Activated naive CD4-positive, alpha-beta T cell treated with anti-CD3 and anti-CD28 coated beads for 36 hours (primary cell): ENCODE measurements at regions not wholly inside any gene's neighbourhood (a gene's known extent, or its start where the extent isn't known, plus 50 kb on each side); places are given as distances from the start of the nearest gene placed in this dataset.

Experiments used
- CTCF ChIA-PET: fragments of 350-600 bp; sonication (Branson Sonifier 250); formaldehyde crosslinking; loops from one replicate; lab custom pipeline; 2021; ENCODE audit warnings: antibody characterized with exemption; lab: Charles Lee
- DNase-seq: peaks from one replicate; pipeline ENCODE4 v3.0.0-alpha.2; 2020
- H3K27ac Mint-ChIP-seq: one replicate; pipeline ENCODE4 v1.8.0; 2021; ENCODE audit warnings: mild to moderate bottlenecking, mixed read lengths
- H3K27me3 Mint-ChIP-seq: one replicate; pipeline ENCODE4 v1.8.0; 2021; ENCODE audit warnings: low read depth, mixed read lengths
- H3K36me3 Mint-ChIP-seq: one replicate; pipeline ENCODE4 v1.8.0; 2021; ENCODE audit warnings: low read depth, mixed read lengths
- H3K4me1 Mint-ChIP-seq: one replicate; pipeline ENCODE4 v1.8.0; 2021; ENCODE audit warnings: low read depth, mixed read lengths
- H3K4me3 Mint-ChIP-seq: one replicate; pipeline ENCODE4 v1.8.0; 2021; ENCODE audit warnings: mild to moderate bottlenecking, moderate library complexity, mixed read lengths
- H3K9me3 Mint-ChIP-seq: one replicate; pipeline ENCODE4 v1.8.0; 2021; ENCODE audit warnings: mixed read lengths
- intact Hi-C: fragments of 100-400 bp; cut with micrococcal nuclease; formaldehyde crosslinking; loops from one replicate; pipeline ENCODE4 v1.15.1; 2023

DNA sequence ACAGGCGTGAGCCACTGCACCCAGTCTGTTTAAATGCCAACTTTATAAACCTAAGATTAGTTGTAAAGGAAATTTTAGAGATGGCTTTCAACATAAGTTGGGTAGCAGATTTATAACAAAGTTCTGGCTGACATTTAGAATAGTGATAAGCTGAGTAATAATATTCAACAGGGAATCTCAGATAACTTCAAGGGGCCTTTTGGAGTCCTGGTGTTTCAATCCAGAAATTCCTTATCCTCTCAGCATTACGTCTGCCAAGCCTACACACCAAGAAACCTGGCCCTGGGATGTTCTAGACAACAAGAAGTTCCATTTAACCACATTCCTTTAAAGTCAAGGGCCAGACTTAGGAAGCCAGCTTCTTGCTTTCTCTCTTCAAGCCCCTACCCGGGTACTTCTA is 59.5 kb upstream of the DYRK2 start:
- CTCF ChIA-PET: interaction anchor here (0.6 kb wide), 2 partner anchors 11 to 234 kb away, joined by 3 to 5 read pairs; no protein-coding TSS in a partner anchor
- H3K36me3 Mint-ChIP-seq: no peaks in the 10 kb centered on the region
- intact Hi-C loops: no loop called here

DNA sequence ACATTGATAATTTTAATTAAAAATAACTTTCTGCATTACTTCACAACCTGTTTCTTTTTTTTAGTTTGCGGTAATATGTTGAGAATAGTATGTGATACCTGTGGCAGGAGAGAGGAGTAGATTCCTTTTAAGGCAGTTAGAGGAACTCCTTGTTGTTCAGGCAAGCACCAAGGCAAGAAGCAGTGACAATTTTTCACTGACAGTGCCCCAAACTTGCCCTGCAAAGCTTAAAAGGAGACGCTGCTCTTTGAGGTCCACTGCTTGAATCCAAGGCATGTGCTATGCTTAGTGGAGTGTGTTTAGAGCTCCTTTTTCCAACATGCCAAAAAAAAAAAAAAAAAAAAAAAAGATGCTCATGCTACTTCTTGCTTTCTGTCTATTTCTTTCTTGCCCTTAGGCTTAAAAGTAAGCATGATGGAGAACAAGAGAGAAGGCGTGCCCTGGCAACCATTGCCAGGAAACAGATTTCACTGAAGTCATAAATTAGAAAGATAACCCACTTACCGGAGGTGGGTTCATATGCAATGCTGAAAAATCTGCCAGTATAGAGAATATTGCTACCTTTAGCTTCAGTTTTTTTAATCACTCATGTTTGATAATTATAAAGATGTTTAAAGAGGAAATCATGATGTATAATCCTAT is 58.3 kb upstream of the DYRK2 start:
- Mint-ChIP-seq H3K27ac (no peak overlapping the region), H3K36me3 (no peaks in the 10 kb centered on the region), H3K4me3 (no peak overlapping the region), H3K9me3 (no peaks in the 10 kb centered on the region), H3K27me3 (no peaks in the 10 kb centered on the region), H3K4me1 (peaks cover 49% of the 10 kb centered on the region)
- intact Hi-C loops: loop anchor here (1.0 to 5.0 kb wide), 4 partner anchors 44 to 212 kb away; no protein-coding TSS in a partner anchor
- peak; percentile 69 for DNase-seq
- CTCF ChIA-PET: interaction anchor here (0.9 to 1.0 kb wide), 2 partner anchors 11 to 172 kb away, joined by 3 to 6 read pairs; no protein-coding TSS in a partner anchor

More for the DNA sequence above, 59.5 kb upstream of the DYRK2 start:
- no peak for DNase-seq
- no peaks in the 10 kb centered on the region for H3K27me3 Mint-ChIP-seq
- H3K4me1 Mint-ChIP-seq: peaks cover 47% of the 10 kb centered on the region
- no peak overlapping the region for H3K4me3 Mint-ChIP-seq
- no peak overlapping the region for H3K27ac Mint-ChIP-seq
- H3K9me3 Mint-ChIP-seq: no peaks in the 10 kb centered on the region

DNA sequence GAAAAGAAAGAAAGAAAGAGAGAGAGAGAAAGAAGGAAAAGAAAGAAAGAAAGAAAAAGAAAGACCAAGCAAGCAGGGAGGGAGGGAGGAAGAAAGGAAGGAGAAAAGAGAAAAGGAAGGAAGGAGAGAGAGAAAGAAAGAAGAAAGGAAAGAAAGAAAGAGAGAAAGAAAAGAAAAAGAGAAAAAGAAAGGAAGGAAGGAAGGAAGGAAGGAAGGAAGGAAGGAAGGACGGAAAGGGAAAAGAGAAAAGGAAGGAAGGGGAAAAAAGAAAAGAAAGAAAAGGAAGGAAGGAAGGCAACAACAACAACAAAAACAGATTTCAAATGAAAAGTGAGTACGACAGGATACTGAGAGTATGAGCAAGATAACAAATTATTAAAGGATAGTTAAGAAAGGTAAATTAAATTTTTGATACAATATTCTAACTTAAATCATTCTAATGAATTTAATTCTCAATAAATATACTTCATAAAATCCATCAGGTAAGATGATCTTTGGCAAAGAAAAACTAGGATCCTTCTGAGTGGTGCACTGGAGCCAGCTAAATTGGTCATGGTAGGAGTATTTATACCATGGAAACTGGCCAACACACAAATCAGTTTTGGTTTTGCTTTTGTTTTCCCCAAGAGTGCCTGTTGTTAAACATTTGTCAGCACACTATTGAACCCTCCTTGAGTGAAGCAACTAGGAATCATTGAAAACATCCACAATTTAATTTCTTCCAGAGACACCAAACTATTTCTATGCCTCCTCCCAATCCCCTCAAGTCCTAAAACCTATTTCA is 56.1 kb upstream of the DYRK2 start:
- Mint-ChIP-seq H3K9me3 (no peaks in the 10 kb centered on the region), H3K27ac (peak overlapping the region; percentile 22), H3K27me3 (no peaks in the 10 kb centered on the region), H3K4me3 (no peak overlapping the region), H3K4me1 (peaks cover 49% of the 10 kb centered on the region), H3K36me3 (no peaks in the 10 kb centered on the region)
- intact Hi-C loops: loop anchor here (1.0 to 5.0 kb wide), 3 partner anchors 38 to 210 kb away; no protein-coding TSS in a partner anchor
- CTCF ChIA-PET: interaction anchor here (0.6 kb wide), 1 partner anchor 41 kb away, joined by 3 read pairs; no protein-coding TSS in a partner anchor
- peak; percentile 32 for DNase-seq

DNA sequence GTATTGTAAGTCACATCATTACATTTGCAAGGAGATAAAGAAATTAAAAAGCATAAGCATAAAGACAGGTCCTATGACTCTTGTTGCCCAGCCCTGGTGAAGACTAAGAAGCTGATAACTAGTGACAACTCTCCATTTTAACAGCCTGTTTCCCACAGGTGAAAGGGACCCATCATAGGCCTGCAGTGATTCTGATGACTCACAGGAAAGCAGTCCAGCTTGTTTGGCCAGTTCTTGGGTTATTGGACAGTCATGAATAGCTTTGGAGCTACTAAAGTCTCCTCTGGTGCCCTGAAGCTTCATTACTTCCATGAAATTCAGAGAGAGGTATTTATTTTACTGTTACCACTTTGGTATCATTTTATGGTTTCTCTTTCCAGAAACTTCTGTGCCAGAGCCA is 55.5 kb upstream of the DYRK2 start:
- H3K27me3 Mint-ChIP-seq: no peaks in the 10 kb centered on the region
- peaks cover 49% of the 10 kb centered on the region for H3K4me1 Mint-ChIP-seq
- DNase-seq: no peak
- no peaks in the 10 kb centered on the region for H3K36me3 Mint-ChIP-seq
- intact Hi-C loops: loop anchor here (2.0 to 5.0 kb wide), 2 partner anchors 58 to 209 kb away; no protein-coding TSS in a partner anchor
- H3K27ac Mint-ChIP-seq: peak overlapping the region; percentile 22
- no peaks in the 10 kb centered on the region for H3K9me3 Mint-ChIP-seq
- no peak overlapping the region for H3K4me3 Mint-ChIP-seq
- CTCF ChIA-PET: no interaction called here

DNA sequence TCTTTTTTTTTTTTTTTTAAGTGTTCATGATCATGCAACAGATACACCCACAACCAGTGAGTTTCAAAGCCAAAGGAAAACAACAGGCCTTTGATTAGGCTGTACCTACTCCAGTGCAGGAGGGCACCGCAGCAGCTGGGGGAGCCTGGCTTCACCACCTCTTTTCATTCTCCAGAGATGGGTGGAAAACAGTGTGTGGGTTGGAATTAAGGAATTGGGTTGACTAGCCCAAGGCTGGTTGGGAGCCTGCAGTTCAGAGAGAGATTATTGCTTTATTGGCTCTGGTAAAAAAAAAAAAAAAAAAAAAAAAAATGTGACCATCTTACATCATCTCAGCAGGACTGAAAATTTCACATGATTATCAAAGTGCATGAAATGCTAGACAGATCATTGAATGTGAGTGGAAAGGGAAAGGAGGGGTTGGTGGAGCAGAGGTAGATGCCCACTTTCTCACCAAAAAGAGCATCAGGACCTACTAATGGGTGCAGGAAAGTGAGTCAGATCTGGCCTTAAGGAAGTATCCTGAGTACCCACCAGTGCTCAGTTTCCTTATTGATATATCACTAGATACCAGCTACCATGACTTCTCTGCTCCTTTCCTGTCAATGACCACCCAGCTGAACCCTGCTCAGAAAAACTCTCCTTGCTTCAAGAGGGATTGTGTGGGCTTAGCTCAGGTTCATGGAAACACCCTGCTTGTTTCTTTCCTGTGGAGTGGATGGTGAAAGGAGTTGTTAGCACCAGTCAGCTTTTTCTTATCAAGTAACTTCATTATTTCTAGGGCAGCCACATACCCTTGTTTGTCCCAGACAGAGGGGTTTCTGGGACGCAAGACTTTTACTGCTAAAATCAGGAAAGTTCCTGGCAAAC is 54.8 kb upstream of the DYRK2 start:
- H3K4me1 Mint-ChIP-seq: peaks cover 47% of the 10 kb centered on the region
- DNase-seq: no peak
- H3K4me3 Mint-ChIP-seq: no peak overlapping the region
- H3K27me3 Mint-ChIP-seq: no peaks in the 10 kb centered on the region
- H3K36me3 Mint-ChIP-seq: no peaks in the 10 kb centered on the region
- H3K9me3 Mint-ChIP-seq: no peaks in the 10 kb centered on the region
- CTCF ChIA-PET: interaction anchor here (1.0 to 1.8 kb wide), 3 partner anchors 11 to 55 kb away, joined by 3 to 6 read pairs (median 3); partner anchors contain the start of gene DYRK2
- intact Hi-C loops: loop anchor here (2.0 to 5.0 kb wide), 2 partner anchors 57 to 209 kb away; no protein-coding TSS in a partner anchor
- no peak overlapping the region for H3K27ac Mint-ChIP-seq

DNA sequence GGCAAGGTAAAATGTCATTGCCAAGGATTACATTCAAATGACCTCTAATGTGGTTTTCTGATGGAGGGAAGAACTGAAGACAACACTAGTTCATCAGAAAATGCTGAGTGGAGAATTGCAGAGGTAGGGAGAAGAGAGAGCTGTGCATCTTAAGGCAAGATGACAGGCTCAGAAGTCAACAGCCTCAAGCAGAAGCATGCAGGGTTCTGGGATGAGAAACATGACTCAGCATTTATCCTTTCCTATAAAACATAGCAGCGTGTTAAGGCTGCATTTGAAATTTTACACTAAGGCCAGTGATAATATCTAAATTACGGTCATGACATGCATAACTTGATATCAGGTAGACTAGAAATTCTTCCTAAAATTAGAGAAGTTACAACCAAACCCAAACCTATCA is 53.7 kb upstream of the DYRK2 start:
- Mint-ChIP-seq H3K9me3 (peaks cover 4% of the 10 kb centered on the region), H3K27me3 (no peaks in the 10 kb centered on the region), H3K36me3 (no peaks in the 10 kb centered on the region), H3K27ac (no peak overlapping the region), H3K4me1 (peaks cover 46% of the 10 kb centered on the region), H3K4me3 (no peak overlapping the region)
- no peak for DNase-seq
- CTCF ChIA-PET: interaction anchor here (1.0 to 1.8 kb wide), 3 partner anchors 10 to 53 kb away, joined by 3 to 6 read pairs (median 3); partner anchors contain the start of gene DYRK2
- intact Hi-C loops: loop anchor here (5.0 kb wide), 1 partner anchor 207 kb away; no protein-coding TSS in a partner anchor

DNA sequence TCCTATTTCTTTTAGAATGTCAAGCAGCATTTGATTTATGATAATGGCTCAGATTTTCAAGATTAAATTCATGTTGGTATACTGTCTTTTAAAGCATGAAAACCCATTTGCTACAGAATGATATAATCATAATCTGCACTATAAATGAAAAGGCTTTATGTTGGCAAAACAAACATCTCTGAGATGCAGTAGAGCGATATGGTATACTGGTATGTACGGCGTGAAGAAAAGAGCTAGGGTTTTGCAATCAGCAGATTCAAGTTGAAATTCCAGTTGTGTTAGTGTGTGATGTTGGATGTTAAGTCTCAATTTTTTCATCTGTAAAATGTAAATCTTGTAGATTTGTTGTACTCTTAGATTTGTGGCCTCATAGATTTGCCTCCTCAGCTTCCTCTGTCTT is 53.2 kb upstream of the DYRK2 start:
- CTCF ChIA-PET: interaction anchor here (1.2 to 1.8 kb wide), 2 partner anchors 39 to 53 kb away, joined by 3 to 6 read pairs; partner anchors contain the start of gene DYRK2

DNA sequence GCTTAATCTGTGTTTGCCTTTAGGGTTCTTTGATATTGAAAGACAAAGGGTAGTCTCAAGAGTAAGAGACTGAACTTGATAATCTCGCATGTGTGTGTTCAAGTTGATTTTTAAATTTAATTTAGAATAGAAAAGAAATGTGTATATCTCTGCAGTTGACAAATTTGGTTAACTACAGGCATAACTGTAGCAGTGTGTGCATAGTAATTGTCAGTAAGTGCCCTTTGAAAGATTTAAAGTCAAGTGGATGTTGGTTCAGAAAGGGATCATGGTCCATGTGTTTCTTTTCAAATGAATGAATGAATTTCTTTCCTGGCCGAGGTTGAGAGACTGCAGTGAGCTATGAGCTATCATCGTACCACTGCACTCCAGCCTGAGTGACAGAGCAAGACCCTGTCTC is 49.9 kb upstream of the DYRK2 start:
- CTCF ChIA-PET: no interaction called here
- Mint-ChIP-seq H3K27me3 (no peaks in the 10 kb centered on the region), H3K27ac (no peak overlapping the region), H3K9me3 (peaks cover 5% of the 10 kb centered on the region), H3K4me3 (no peak overlapping the region), H3K36me3 (no peaks in the 10 kb centered on the region), H3K4me1 (peaks cover 20% of the 10 kb centered on the region)
- intact Hi-C loops: no loop called here
- DNase-seq: no peak

More for the DNA sequence above, 53.2 kb upstream of the DYRK2 start:
- intact Hi-C loops: no loop called here
- Mint-ChIP-seq H3K36me3 (no peaks in the 10 kb centered on the region), H3K4me3 (no peak overlapping the region), H3K27ac (no peak overlapping the region), H3K4me1 (peaks cover 46% of the 10 kb centered on the region), H3K27me3 (no peaks in the 10 kb centered on the region), H3K9me3 (peaks cover 5% of the 10 kb centered on the region)
- no peak for DNase-seq
